ENCODE measurements at regions not wholly inside any gene's neighbourhood (a gene's known extent, or its start where the extent isn't known, plus 50 kb on each side); places are given as distances from the start of the nearest gene placed in this dataset.

DNA sequence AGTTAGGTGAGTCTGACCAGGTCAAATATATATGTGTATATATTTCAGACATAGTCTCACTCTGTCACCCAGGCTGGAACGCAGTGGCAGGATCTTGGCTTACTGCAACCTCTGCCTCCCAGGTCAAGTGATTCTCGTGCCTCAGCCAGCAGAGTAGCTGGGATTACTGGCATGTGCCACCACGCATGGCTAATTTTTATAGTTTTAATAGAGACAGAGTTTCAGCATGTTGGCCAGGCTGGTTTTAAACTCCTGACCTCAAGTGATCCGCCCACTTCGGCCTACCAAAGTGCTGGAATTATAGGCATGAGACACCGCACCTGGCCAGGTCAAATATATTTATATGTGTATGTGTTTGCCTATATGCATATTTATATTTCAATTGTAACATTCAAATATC, 581.5 kb upstream of the B3GALT2 start:
- H3K4me3 ChIP-seq, result no peak overlapping the region
- no peaks in the 10 kb centered on the region for H3K36me3 ChIP-seq
- H3K27me3 ChIP-seq, result no peaks in the 10 kb centered on the region
- no peak for DNase-seq (ENCODE audit: low spot score in 2 of 2)
- H3K27ac ChIP-seq, result no peak overlapping the region
- TF ChIP-seq, protein P1, sequence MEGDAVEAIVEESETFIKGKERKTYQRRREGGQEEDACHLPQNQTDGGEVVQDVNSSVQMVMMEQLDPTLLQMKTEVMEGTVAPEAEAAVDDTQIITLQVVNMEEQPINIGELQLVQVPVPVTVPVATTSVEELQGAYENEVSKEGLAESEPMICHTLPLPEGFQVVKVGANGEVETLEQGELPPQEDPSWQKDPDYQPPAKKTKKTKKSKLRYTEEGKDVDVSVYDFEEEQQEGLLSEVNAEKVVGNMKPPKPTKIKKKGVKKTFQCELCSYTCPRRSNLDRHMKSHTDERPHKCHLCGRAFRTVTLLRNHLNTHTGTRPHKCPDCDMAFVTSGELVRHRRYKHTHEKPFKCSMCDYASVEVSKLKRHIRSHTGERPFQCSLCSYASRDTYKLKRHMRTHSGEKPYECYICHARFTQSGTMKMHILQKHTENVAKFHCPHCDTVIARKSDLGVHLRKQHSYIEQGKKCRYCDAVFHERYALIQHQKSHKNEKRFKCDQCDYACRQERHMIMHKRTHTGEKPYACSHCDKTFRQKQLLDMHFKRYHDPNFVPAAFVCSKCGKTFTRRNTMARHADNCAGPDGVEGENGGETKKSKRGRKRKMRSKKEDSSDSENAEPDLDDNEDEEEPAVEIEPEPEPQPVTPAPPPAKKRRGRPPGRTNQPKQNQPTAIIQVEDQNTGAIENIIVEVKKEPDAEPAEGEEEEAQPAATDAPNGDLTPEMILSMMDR (IDR thresholded peaks at IDR 0.05), result no peak
- TF ChIP-seq POLR2A (IDR thresholded peaks at IDR 0.05), result no peak
- H3K9me3 ChIP-seq, result no peaks in the 10 kb centered on the region
- WGBS, result 93% methylated on average over 6 of the region's 6 CpGs
- no peaks in the 10 kb centered on the region for H3K4me1 ChIP-seq

DNA sequence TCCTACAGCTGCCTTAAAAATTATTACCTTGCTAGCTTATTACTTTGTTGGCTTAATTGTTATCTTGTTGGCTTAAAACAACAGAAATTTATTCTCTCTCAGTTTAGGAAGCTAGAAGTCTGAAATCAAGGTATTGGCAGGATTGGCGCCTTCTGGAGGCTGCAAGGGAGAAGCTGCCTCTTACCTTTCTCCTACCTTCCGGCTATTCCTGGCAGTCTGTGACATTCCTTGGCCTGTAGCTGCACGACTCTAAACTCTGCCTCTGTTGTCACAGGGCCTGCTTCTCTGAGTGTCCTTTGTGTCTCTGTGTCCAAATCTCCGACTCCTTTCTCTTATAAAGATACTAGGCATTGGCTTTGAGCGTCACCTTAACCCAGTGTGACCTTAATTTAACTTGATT, 579.9 kb upstream of the B3GALT2 start:
- Histone ChIP-seq H3K27ac (no peak overlapping the region), H3K9me3 (no peaks in the 10 kb centered on the region), H3K4me3 (no peak overlapping the region), H3K27me3 (no peaks in the 10 kb centered on the region), H3K36me3 (no peaks in the 10 kb centered on the region), H3K4me1 (no peaks in the 10 kb centered on the region)
- DNase-seq (ENCODE audit: low spot score in 2 of 2), result no peak
- TF ChIP-seq POLR2AphosphoS5 (IDR thresholded peaks at IDR 0.05) (no peak), EP300 (IDR thresholded peaks at IDR 0.05) (no peak)
- WGBS, result 83% methylated on average over 5 of the region's 5 CpGs

DNA sequence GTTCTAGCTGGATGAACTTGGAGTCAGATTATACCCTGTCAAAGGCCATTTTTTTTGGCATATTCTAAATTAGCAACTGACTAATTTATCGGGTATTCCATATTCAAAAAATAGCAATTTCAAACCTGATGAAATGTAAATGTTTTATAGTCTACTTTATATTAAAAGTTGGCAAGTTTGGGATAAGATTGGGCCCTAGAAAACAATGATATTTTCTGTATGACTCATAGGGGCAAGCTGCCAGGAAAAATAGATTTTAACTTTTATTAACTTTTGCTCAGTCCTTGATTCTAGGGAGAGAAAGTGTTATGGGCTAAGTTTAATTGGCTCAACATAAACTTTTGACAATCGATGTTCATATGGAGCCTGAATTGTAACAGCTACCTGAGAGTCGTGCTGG, 576.9 kb upstream of the B3GALT2 start:
- H3K27ac ChIP-seq, result no peak overlapping the region
- H3K4me3 ChIP-seq, result no peak overlapping the region
- TF ChIP-seq, protein P1 (IDR thresholded peaks at IDR 0.05), result no peak
- TF ChIP-seq POLR2A (IDR thresholded peaks at IDR 0.05) (no peak), EP300 (IDR thresholded peaks at IDR 0.05) (no peak), POLR2AphosphoS5 (IDR thresholded peaks at IDR 0.05) (no peak)
- no peaks in the 10 kb centered on the region for H3K9me3 ChIP-seq
- DNase-seq (ENCODE audit: low spot score in 2 of 2), result no peak
- H3K27me3 ChIP-seq, result no peaks in the 10 kb centered on the region
- WGBS, result 64% methylated on average over 3 of the region's 3 CpGs
- H3K4me1 ChIP-seq, result no peaks in the 10 kb centered on the region
- no peaks in the 10 kb centered on the region for H3K36me3 ChIP-seq

DNA sequence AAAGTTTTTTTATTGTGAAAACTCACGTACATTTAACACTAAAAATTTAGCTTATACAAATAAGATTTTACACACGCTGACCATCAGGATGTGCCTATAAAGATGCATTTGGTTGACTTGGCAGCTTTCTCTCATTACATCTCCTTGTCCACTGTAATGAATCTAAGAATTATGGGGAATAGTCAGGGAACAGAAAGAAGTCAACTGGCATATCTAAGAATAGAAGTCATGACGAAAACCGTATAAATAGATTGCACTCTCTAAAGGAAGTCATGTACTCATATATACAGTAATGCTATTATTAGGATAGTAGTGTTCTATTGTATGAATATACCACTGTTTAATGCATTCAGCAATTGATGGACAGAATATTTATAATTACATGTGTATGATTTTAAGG, 575.8 kb upstream of the B3GALT2 start:
- DNase-seq (ENCODE audit: low spot score in 2 of 2), result no peak
- TF ChIP-seq, protein P1 (IDR thresholded peaks at IDR 0.05), result no peak
- WGBS, result 75% methylated on average over 4 of the region's 4 CpGs

DNA sequence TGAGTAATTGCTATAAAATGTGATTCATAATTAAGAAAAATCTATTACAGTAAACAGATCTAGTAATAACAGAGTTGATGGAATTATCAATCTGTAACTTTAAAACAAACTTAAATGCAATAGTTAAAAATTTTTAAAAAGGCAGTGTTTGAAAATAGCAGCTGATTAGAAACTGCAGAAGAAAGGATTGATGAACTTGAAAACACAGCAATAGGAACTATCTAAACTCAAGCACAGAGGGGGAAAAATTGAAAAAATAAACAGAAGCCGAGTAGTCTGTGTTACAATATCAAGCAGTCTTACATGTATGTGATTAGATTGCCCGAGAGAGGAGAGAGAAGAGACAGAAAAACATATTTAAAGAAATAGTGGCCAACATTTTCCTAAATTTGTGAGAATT, 569.0 kb upstream of the B3GALT2 start:
- 85% methylated on average over 2 of the region's 2 CpGs for WGBS

More for the DNA sequence above, 575.8 kb upstream of the B3GALT2 start:
- no peak overlapping the region for H3K27ac ChIP-seq
- no peaks in the 10 kb centered on the region for H3K9me3 ChIP-seq
- H3K27me3 ChIP-seq, result no peaks in the 10 kb centered on the region
- H3K4me3 ChIP-seq, result no peak overlapping the region
- no peaks in the 10 kb centered on the region for H3K36me3 ChIP-seq
- no peaks in the 10 kb centered on the region for H3K4me1 ChIP-seq

More for the DNA sequence above, 569.0 kb upstream of the B3GALT2 start:
- H3K27me3 ChIP-seq, result no peaks in the 10 kb centered on the region
- H3K36me3 ChIP-seq, result no peaks in the 10 kb centered on the region
- no peak overlapping the region for H3K4me3 ChIP-seq
- H3K27ac ChIP-seq, result no peak overlapping the region
- H3K9me3 ChIP-seq, result no peaks in the 10 kb centered on the region
- TF ChIP-seq EP300 (IDR thresholded peaks at IDR 0.05), result no peak
- no peak for TF ChIP-seq POLR2AphosphoS5 (IDR thresholded peaks at IDR 0.05)
- TF ChIP-seq, protein P1 (IDR thresholded peaks at IDR 0.05), result no peak
- TF ChIP-seq POLR2A (IDR thresholded peaks at IDR 0.05), result no peak
- H3K4me1 ChIP-seq, result no peaks in the 10 kb centered on the region
- DNase-seq (ENCODE audit: low spot score in 2 of 2), result no peak
